HG02885 (cell line): ENCODE measurements at regions not wholly inside any gene's neighbourhood (a gene's known extent, or its start where the extent isn't known, plus 50 kb on each side); places are given as distances from the start of the nearest gene placed in this dataset.

Experiments
- ATAC-seq: cut with Tn5 transposase; IDR thresholded peaks from one replicate; pipeline ENCODE4 v1.9.1; 2021; ENCODE audit warnings: mild to moderate bottlenecking; ENCODE audit not compliant: unreplicated experiment, poor library complexity

- ATAC-seq: no peak
These were observed 337.1 kb upstream of the MPDZ start for GRCh38 chr9:13616491-13617035.

DNA sequence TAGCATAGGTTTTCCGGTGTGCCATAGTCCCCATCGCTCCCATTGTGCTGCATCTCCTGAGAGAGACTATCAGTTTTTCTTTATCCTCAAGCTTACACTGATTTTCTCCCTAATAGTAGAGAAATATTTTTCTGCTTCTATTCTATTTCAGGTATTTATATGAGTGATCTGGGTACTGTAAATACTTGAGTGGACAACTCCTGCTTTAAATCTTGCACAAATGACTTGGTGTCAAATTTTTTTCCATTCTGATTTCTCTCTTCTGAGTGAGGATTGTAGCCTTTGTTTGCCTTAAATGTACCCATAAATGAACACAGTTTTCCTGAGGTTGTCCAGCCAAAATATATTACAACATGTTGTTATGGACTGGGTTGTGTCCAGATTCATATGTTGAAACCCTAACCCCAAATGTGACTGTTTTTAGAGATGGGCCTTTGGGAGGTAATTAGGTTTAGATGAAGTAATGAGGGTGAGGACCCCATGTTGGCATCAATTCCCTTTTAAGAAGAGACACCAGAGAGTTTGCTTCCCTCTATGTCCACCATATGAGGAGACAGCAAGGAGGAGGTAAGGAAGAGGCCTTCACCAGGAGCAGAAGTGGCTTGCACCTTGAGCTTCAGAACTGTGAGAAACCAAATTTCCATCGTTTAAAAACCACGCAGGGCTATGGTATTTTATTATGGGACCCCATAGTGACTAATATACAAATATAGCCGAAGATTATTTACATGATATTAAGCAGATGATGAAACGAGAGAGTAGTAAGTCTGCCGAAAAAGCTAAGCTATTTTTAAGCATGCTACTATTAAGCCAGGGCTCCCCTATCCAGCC lies 336.4 kb upstream of the MPDZ start:
- no peak for ATAC-seq

GRCh38 chr9:13614060-13614459 lies 334.6 kb upstream of the MPDZ start:
- ATAC-seq: no peak

DNA sequence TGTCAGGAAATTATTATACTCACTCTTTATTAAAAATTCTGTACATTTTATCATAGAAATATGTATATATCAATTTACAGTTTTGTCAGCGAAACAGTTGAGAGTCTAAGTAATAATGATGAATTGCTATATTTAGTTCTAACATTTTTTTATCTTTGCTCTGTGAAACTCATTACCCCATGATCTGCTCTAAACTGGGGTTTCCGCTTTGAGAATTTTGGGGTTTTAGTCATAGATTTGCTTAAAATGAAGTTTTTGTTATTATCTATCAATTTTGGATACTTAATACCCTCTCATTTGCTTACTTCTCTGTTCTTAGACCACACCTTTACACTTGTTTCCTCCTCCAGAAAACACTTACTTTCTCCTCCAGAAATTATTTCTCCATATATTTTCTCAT lies 333.8 kb upstream of the MPDZ start:
- no peak for ATAC-seq

- no peak for ATAC-seq
These were observed 329.0 kb upstream of the MPDZ start for GRCh38 chr9:13608451-13608850.

GRCh38 chr9:13607481-13608441 lies 328.3 kb upstream of the MPDZ start:
- ATAC-seq: no peak

DNA sequence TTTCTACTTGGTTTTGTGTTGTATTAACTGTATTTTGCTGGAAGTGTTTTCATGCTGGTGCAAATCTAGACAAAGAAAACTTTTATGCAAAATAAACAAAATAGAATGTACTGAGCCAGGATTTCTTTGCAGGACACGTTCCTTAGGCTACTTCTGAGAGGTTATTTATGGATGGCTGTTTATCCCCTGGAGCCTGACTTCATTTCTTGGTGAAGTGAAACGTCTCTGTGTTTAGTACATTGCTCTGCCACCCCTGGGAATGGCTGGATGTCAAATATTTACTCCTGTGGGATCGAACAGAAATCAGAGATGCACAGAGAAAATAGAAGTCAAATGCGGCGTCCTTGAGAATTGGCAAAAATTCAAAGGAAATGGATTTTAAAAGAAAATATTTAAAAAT lies 327.1 kb upstream of the MPDZ start:
- ATAC-seq: no peak

GRCh38 chr9:13603921-13604320 lies 324.4 kb upstream of the MPDZ start:
- no peak for ATAC-seq

GRCh38 chr9:13598738-13599137 lies 319.2 kb upstream of the MPDZ start:
- ATAC-seq: no peak

- ATAC-seq: no peak
These were observed 317.9 kb upstream of the MPDZ start for GRCh38 chr9:13597427-13597826.

GRCh38 chr9:13597004-13597403 lies 317.5 kb upstream of the MPDZ start:
- ATAC-seq: no peak

GRCh38 chr9:13596383-13596970 lies 317.0 kb upstream of the MPDZ start:
- no peak for ATAC-seq

DNA sequence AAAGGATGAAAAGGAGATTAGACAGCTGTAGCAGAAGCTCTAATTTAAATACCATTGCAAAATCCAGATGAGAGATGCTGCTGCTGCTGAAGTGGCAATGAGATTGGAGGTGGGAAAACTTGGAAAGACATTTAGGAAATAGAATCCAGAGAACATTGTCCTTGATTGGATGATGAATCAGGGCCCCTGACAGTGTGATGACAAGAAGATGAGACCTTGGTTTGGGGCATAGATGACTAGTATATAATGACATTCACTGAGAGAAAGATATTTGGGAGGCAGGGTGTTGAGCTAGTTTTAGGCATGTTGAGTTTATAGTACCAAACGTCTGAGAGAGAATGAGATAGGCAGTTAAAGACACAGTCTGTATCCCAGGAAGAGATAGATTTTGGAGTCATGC lies 311.5 kb upstream of the MPDZ start:
- no peak for ATAC-seq

GRCh38 chr9:13589034-13589737 lies 309.7 kb upstream of the MPDZ start:
- ATAC-seq: no peak

DNA sequence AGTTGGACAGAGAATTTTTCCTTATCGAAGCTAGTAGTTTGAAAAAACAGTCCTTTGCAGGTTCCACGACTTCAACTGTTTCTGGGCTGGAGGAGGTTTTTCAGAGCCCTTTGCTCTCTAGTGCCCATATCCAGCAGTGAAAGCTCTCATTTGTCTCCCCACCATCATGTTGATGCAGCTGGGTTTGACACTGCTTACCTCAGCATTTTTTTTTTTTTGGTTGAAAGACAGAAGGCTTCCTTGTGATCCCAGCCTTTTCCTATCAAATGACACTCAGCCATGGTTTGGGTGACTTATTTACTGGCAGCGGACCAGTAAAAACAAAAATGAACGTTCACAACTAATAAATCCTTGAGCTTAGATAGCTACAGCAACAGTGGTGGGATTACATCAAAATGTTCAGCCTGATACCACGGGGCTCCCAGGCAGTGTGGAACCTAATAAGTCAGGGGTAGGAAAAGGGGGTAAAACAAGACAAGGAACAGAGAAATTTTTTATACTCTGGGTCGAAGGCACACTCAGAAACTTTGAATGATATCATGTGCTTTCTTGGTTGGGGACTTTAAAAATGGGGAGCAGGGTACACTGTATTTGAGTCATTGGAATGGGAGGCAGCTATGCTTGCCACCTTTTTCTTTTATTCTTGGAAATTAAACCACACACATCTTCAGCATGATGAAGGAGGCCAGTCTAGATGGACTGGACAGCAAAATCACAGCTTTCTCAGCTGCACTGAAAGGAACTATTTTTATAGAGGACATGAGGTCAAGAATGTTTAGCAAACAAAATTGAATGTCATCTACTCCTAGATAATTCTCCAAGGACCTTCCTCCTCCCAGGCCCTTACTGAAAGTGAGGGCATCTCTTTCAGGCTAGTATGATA lies 308.9 kb upstream of the MPDZ start:
- ATAC-seq: no peak

DNA sequence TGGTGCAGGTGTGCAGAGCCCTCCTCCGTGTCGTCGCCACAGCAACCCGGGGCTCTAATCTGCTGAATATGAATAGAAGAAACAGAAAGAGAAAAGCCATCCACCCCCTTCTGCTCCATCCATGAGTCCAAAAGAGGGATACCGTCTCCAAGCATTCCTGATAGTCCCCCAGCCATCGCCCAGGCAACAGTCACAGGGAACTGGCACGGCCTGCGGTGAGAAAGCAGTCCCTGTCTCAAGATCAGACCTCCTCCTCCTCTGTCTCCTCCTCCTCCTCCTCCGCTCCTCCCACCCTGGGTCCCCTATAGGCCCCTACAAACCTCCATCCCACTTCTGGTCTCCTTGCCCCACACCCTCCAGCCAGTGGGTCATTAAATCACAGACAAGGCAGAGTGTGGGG lies 308.1 kb upstream of the MPDZ start:
- ATAC-seq: no peak

DNA sequence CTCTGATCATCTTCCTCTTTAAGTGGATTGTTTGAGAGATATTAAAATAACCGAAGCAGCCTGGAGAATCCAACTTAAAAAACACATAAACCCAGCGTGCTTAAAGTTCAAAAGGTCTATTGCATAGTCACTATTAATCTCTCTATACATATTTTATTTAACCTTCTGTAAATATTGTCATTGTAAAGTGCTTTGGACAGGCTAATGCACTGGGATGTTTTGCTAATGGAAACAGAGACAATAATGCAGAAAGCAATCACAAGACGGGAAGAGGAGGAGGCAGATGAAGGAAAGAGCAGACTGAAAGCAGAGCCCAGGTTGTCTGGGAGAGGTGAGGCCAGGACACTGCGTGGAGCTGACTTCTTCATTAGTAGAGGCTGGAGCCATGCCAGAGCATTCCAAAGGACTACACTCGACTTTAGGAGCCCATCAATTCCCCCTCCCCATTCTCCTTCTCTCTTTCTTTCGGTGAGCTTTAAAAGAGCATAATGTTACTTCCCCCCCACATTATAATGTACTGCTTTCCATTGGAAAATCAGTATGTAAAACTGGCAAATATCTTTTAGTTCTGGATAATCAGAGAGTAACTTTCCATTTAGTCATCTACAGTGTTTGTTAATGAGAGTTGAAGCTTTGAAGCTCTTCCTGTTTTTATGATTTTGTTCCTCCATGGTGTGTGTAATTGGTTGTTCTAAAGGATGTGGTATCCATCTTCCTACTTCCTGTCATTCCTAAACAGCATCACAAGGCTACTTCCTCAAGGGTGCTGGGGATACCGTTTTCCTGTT lies 307.3 kb upstream of the MPDZ start:
- no peak for ATAC-seq

- ATAC-seq: no peak
These were observed 301.3 kb upstream of the MPDZ start for GRCh38 chr9:13580760-13581159.
